Memory B cell (primary cell): ENCODE measurements at regions not wholly inside any gene's neighbourhood (a gene's known extent, or its start where the extent isn't known, plus 50 kb on each side); places are given as distances from the start of the nearest gene placed in this dataset.

Source experiments
- ATAC-seq: fragments of 150-1000 bp; cut with Tn5 transposase; 2 replicates; pipeline ENCODE4 v1.10.0; 2021; ENCODE audit warnings: low read depth, mild to moderate bottlenecking, moderate library complexity
- DNase-seq, 2 donors: peaks; one replicate each; pipeline ENCODE4 v3.0.0; 2022; ENCODE audit warnings: low spot score in 2 of 2
- H3K27ac Mint-ChIP-seq: one replicate; pipeline ENCODE4 v1.8.0; 2022; ENCODE audit warnings: mild to moderate bottlenecking, moderate library complexity, mixed read lengths
- H3K27me3 Mint-ChIP-seq: one replicate; pipeline ENCODE4 v1.8.0; 2022; ENCODE audit warnings: mixed read lengths
- H3K36me3 Mint-ChIP-seq: one replicate; pipeline ENCODE4 v1.8.0; 2022; ENCODE audit warnings: mild to moderate bottlenecking, mixed read lengths
- H3K4me1 Mint-ChIP-seq: one replicate; pipeline ENCODE4 v1.8.0; 2022; ENCODE audit warnings: mixed read lengths
- H3K4me3 Mint-ChIP-seq: one replicate; pipeline ENCODE4 v1.8.0; 2022; ENCODE audit warnings: mild to moderate bottlenecking, moderate library complexity, mixed read lengths
- H3K9me3 Mint-ChIP-seq: one replicate; pipeline ENCODE4 v1.8.0; 2022; ENCODE audit warnings: mixed read lengths

GRCh38 chr4:31134720-31135119 lies 414.6 kb downstream of the PCDH7 start:
- Mint-ChIP-seq H3K36me3 (no peaks in the 10 kb centered on the region), H3K27ac (no peak overlapping the region)

GRCh38 chr4:31139767-31140166 lies 419.6 kb downstream of the PCDH7 start:
- Mint-ChIP-seq H3K36me3 (no peaks in the 10 kb centered on the region), H3K4me1 (no peaks in the 10 kb centered on the region), H3K27ac (no peak overlapping the region), H3K27me3 (no peaks in the 10 kb centered on the region), H3K4me3 (no peak overlapping the region), H3K9me3 (peaks cover 2% of the 10 kb centered on the region)
- DNase-seq (no peak), ATAC-seq (no peak)

More at GRCh38 chr4:31134720-31135119, 414.6 kb downstream of the PCDH7 start:
- Mint-ChIP-seq H3K4me3 (no peak overlapping the region), H3K4me1 (no peaks in the 10 kb centered on the region), H3K9me3 (no peaks in the 10 kb centered on the region), H3K27me3 (no peaks in the 10 kb centered on the region)
- DNase-seq (no peak), ATAC-seq (no peak)

- DNase-seq (no peak), ATAC-seq (no peak)
- Mint-ChIP-seq H3K27me3 (no peaks in the 10 kb centered on the region), H3K4me3 (no peak overlapping the region), H3K9me3 (peaks cover 2% of the 10 kb centered on the region), H3K27ac (no peak overlapping the region), H3K4me1 (no peaks in the 10 kb centered on the region), H3K36me3 (no peaks in the 10 kb centered on the region)
Observed at GRCh38 chr4:31141095-31141831, 421.1 kb downstream of the PCDH7 start.

GRCh38 chr4:31141832-31142142 lies 421.6 kb downstream of the PCDH7 start:
- no peaks in the 10 kb centered on the region for H3K4me1 Mint-ChIP-seq
- H3K9me3 Mint-ChIP-seq, result peaks cover 2% of the 10 kb centered on the region
- ATAC-seq (no peak), DNase-seq (no peak)
- no peak overlapping the region for H3K27ac Mint-ChIP-seq
- H3K4me3 Mint-ChIP-seq, result no peak overlapping the region
- no peaks in the 10 kb centered on the region for H3K36me3 Mint-ChIP-seq
- H3K27me3 Mint-ChIP-seq, result no peaks in the 10 kb centered on the region

- Mint-ChIP-seq H3K27me3 (no peaks in the 10 kb centered on the region), H3K27ac (no peak overlapping the region), H3K36me3 (no peaks in the 10 kb centered on the region), H3K9me3 (peaks cover 2% of the 10 kb centered on the region), H3K4me1 (no peaks in the 10 kb centered on the region), H3K4me3 (no peak overlapping the region)
- ATAC-seq, result no peak
- DNase-seq, result no peak
Observed at GRCh38 chr4:31146366-31146765, 426.2 kb downstream of the PCDH7 start.

GRCh38 chr4:31148990-31149389 lies 428.8 kb downstream of the PCDH7 start:
- no peak for ATAC-seq
- no peak overlapping the region for H3K27ac Mint-ChIP-seq
- H3K36me3 Mint-ChIP-seq, result no peaks in the 10 kb centered on the region
- H3K27me3 Mint-ChIP-seq, result no peaks in the 10 kb centered on the region
- peaks cover 2% of the 10 kb centered on the region for H3K9me3 Mint-ChIP-seq
- H3K4me3 Mint-ChIP-seq, result no peak overlapping the region
- DNase-seq, result no peak
- no peaks in the 10 kb centered on the region for H3K4me1 Mint-ChIP-seq

- Mint-ChIP-seq H3K9me3 (peaks cover 4% of the 10 kb centered on the region), H3K4me1 (no peaks in the 10 kb centered on the region), H3K27ac (no peak overlapping the region), H3K4me3 (no peak overlapping the region), H3K27me3 (no peaks in the 10 kb centered on the region), H3K36me3 (no peaks in the 10 kb centered on the region)
- ATAC-seq (no peak), DNase-seq (no peak)
Observed at GRCh38 chr4:31156221-31156620, 436.1 kb downstream of the PCDH7 start.

- DNase-seq (no peak), ATAC-seq (no peak)
- Mint-ChIP-seq H3K36me3 (no peaks in the 10 kb centered on the region), H3K9me3 (peaks cover 2% of the 10 kb centered on the region), H3K27me3 (no peaks in the 10 kb centered on the region), H3K4me3 (no peak overlapping the region), H3K4me1 (no peaks in the 10 kb centered on the region), H3K27ac (no peak overlapping the region)
Observed at GRCh38 chr4:31160146-31160545, 440.0 kb downstream of the PCDH7 start.

- Mint-ChIP-seq H3K9me3 (peaks cover 7% of the 10 kb centered on the region), H3K36me3 (no peaks in the 10 kb centered on the region), H3K27me3 (no peaks in the 10 kb centered on the region), H3K27ac (no peak overlapping the region), H3K4me3 (no peak overlapping the region), H3K4me1 (no peaks in the 10 kb centered on the region)
- DNase-seq (no peak), ATAC-seq (no peak)
Observed at GRCh38 chr4:31169846-31170245, 449.7 kb downstream of the PCDH7 start.

GRCh38 chr4:31171362-31171761 lies 451.2 kb downstream of the PCDH7 start:
- H3K27ac Mint-ChIP-seq, result no peak overlapping the region
- peaks cover 7% of the 10 kb centered on the region for H3K9me3 Mint-ChIP-seq
- no peaks in the 10 kb centered on the region for H3K27me3 Mint-ChIP-seq
- H3K36me3 Mint-ChIP-seq, result no peaks in the 10 kb centered on the region
- ATAC-seq, result no peak
- H3K4me1 Mint-ChIP-seq, result no peaks in the 10 kb centered on the region
- no peak for DNase-seq
- H3K4me3 Mint-ChIP-seq, result no peak overlapping the region

GRCh38 chr4:31175242-31175910 lies 455.2 kb downstream of the PCDH7 start:
- no peak for DNase-seq
- H3K4me3 Mint-ChIP-seq, result no peak overlapping the region
- no peak overlapping the region for H3K27ac Mint-ChIP-seq
- H3K9me3 Mint-ChIP-seq, result peaks cover 3% of the 10 kb centered on the region
- no peaks in the 10 kb centered on the region for H3K4me1 Mint-ChIP-seq
- ATAC-seq, result no peak
- H3K36me3 Mint-ChIP-seq, result no peaks in the 10 kb centered on the region
- H3K27me3 Mint-ChIP-seq, result no peaks in the 10 kb centered on the region

GRCh38 chr4:31183256-31183655 lies 463.1 kb downstream of the PCDH7 start:
- DNase-seq, result no peak
- H3K36me3 Mint-ChIP-seq, result no peaks in the 10 kb centered on the region
- H3K9me3 Mint-ChIP-seq, result peaks cover 3% of the 10 kb centered on the region
- H3K27me3 Mint-ChIP-seq, result no peaks in the 10 kb centered on the region
- no peak overlapping the region for H3K27ac Mint-ChIP-seq
- no peaks in the 10 kb centered on the region for H3K4me1 Mint-ChIP-seq
- H3K4me3 Mint-ChIP-seq, result no peak overlapping the region
- ATAC-seq, result no peak

- Mint-ChIP-seq H3K27me3 (no peaks in the 10 kb centered on the region), H3K27ac (no peak overlapping the region), H3K4me1 (no peaks in the 10 kb centered on the region), H3K36me3 (no peaks in the 10 kb centered on the region), H3K9me3 (peaks cover 3% of the 10 kb centered on the region), H3K4me3 (no peak overlapping the region)
- ATAC-seq (no peak), DNase-seq (no peak)
Observed at GRCh38 chr4:31185014-31185585, 464.9 kb downstream of the PCDH7 start.

- Mint-ChIP-seq H3K4me1 (no peaks in the 10 kb centered on the region), H3K9me3 (peaks cover 6% of the 10 kb centered on the region), H3K4me3 (no peak overlapping the region), H3K27ac (no peak overlapping the region), H3K27me3 (no peaks in the 10 kb centered on the region), H3K36me3 (no peaks in the 10 kb centered on the region)
- no peak for DNase-seq
- ATAC-seq, result no peak
Observed at GRCh38 chr4:31187979-31188378, 467.8 kb downstream of the PCDH7 start.

- no peak overlapping the region for H3K4me3 Mint-ChIP-seq
- no peaks in the 10 kb centered on the region for H3K4me1 Mint-ChIP-seq
- H3K27me3 Mint-ChIP-seq, result no peaks in the 10 kb centered on the region
- peaks cover 8% of the 10 kb centered on the region for H3K9me3 Mint-ChIP-seq
- no peak overlapping the region for H3K27ac Mint-ChIP-seq
- DNase-seq, result no peak
- no peak for ATAC-seq
- no peaks in the 10 kb centered on the region for H3K36me3 Mint-ChIP-seq
Observed at GRCh38 chr4:31189938-31190337, 469.8 kb downstream of the PCDH7 start.
